WTC11 (cell line): ENCODE measurements at regions not wholly inside any gene's neighbourhood (a gene's known extent, or its start where the extent isn't known, plus 50 kb on each side); places are given as distances from the start of the nearest gene placed in this dataset.

ENCODE experiments used
- ATAC-seq: fragments of 200-7000 bp; cut with Tn5 transposase; 2 replicates; pipeline ENCODE4 v1.10.0; 2021; ENCODE audit warnings: mild to moderate bottlenecking, moderate library complexity
- CTCF ChIA-PET: fragments of 300-600 bp; sonication (Branson Sonifier 250); formaldehyde crosslinking; loops from one replicate; lab custom pipeline; 2021; ENCODE audit warnings: antibody characterized with exemption; lab: Charles Lee
- POLR2A ChIA-PET: fragments of 350-600 bp; sonication (Branson Sonifier 250); formaldehyde crosslinking; loops from one replicate; lab custom pipeline; 2021; ENCODE audit warnings: antibody characterized with exemption; lab: Charles Lee
- DNase-seq: peaks from one replicate; pipeline ENCODE4 v3.0.0; 2021; ENCODE audit warnings: low spot score
- H3K27ac Mint-ChIP-seq: 2 replicates; pipeline ENCODE4 v1.8.0; 2021; ENCODE audit warnings: mixed read lengths
- H3K27me3 Mint-ChIP-seq: 2 replicates; pipeline ENCODE4 v1.8.0; 2021; ENCODE audit warnings: low read depth, mild to moderate bottlenecking, moderate library complexity, mixed read lengths
- H3K36me3 Mint-ChIP-seq: 2 replicates; pipeline ENCODE4 v1.8.0; 2021; ENCODE audit warnings: mixed read lengths
- H3K4me1 Mint-ChIP-seq: 2 replicates; pipeline ENCODE4 v1.8.0; 2022; ENCODE audit warnings: mixed read lengths
- H3K4me3 Mint-ChIP-seq: 2 replicates; pipeline ENCODE4 v1.8.0; 2021; ENCODE audit warnings: mild to moderate bottlenecking, moderate library complexity, mixed read lengths
- H3K9me3 Mint-ChIP-seq: 2 replicates; pipeline ENCODE4 v1.8.0; 2021; ENCODE audit warnings: mixed read lengths
- CREB1 ChIP-seq: sonication (generic); formaldehyde crosslinking; IDR thresholded peaks from 2 replicates; pipeline ENCODE4 v1.8.0; 2023; ENCODE audit warnings: mild to moderate bottlenecking, missing genetic modification reagents
- EMX1 ChIP-seq: fragments of 250-450 bp; sonication (Bioruptor Pico); IDR thresholded peaks from 2 replicates; pipeline ENCODE4 v1.8.0; 2021; ENCODE audit warnings: mild to moderate bottlenecking
- FOXP1 ChIP-seq: sonication (generic); formaldehyde crosslinking; IDR thresholded peaks from 2 replicates; pipeline ENCODE4 v1.8.0; 2022; ENCODE audit warnings: missing genetic modification reagents, mild to moderate bottlenecking, moderate library complexity, borderline replicate concordance
- GABPB1 ChIP-seq: sonication (generic); formaldehyde crosslinking; IDR thresholded peaks from 2 replicates; pipeline ENCODE4 v1.8.1; 2023; ENCODE audit warnings: mild to moderate bottlenecking, missing genetic modification reagents
- IRF2 ChIP-seq: sonication (generic); formaldehyde crosslinking; IDR thresholded peaks from 2 replicates; pipeline ENCODE4 v1.8.0; 2022; ENCODE audit warnings: low read depth, missing genetic modification reagents, borderline replicate concordance
- MXD4 ChIP-seq: fragments of 250-450 bp; sonication (Bioruptor Pico); IDR thresholded peaks from 2 replicates; pipeline ENCODE4 v1.8.0; 2021; ENCODE audit warnings: mild to moderate bottlenecking, moderate library complexity, borderline replicate concordance
- NR3C1 ChIP-seq: sonication (generic); formaldehyde crosslinking; conservative IDR thresholded peaks from 2 replicates; pipeline ENCODE4 v1.8.1; 2023; ENCODE audit warnings: low read depth, mild to moderate bottlenecking, missing genetic modification reagents
- OVOL2 ChIP-seq: fragments of 250-450 bp; sonication (Bioruptor Pico); IDR thresholded peaks from 2 replicates; pipeline ENCODE4 v1.9.0; 2021; ENCODE audit warnings: mild to moderate bottlenecking, borderline replicate concordance
- SMAD3 ChIP-seq: sonication (generic); formaldehyde crosslinking; IDR thresholded peaks from 2 replicates; pipeline ENCODE4 v1.8.0; 2022; ENCODE audit warnings: missing genetic modification reagents, mild to moderate bottlenecking, borderline replicate concordance
- SMAD4 ChIP-seq: sonication (generic); formaldehyde crosslinking; IDR thresholded peaks from 2 replicates; pipeline ENCODE4 v1.8.0; 2022; ENCODE audit warnings: mild to moderate bottlenecking, missing genetic modification reagents
- SOX15 ChIP-seq: fragments of 250-450 bp; sonication (Bioruptor Pico); IDR thresholded peaks from 2 replicates; pipeline ENCODE4 v1.9.0; 2021; ENCODE audit warnings: mild to moderate bottlenecking
- TCF7 ChIP-seq: sonication (generic); formaldehyde crosslinking; IDR thresholded peaks from 2 replicates; pipeline ENCODE4 v1.8.0; 2022; ENCODE audit warnings: mild to moderate bottlenecking, low read depth, missing genetic modification reagents, moderate library complexity
- ZNF263 ChIP-seq: sonication (generic); formaldehyde crosslinking; IDR thresholded peaks from 2 replicates; pipeline ENCODE4 v1.8.1; 2022; ENCODE audit warnings: low read depth, mild to moderate bottlenecking, moderate library complexity, missing genetic modification reagents
- ZNF317 ChIP-seq: sonication (generic); formaldehyde crosslinking; IDR thresholded peaks from 2 replicates; pipeline ENCODE4 v1.8.1; 2023; ENCODE audit warnings: low read depth, mild to moderate bottlenecking, moderate library complexity, missing genetic modification reagents, borderline replicate concordance
- ZNF671 ChIP-seq: fragments of 250-450 bp; sonication (Bioruptor Pico); IDR thresholded peaks from 2 replicates; pipeline ENCODE4 v1.8.0; 2021; ENCODE audit warnings: mild to moderate bottlenecking
- TF ChIP-seq, protein P1 (sequence below): sonication (generic); formaldehyde crosslinking; IDR thresholded peaks from 2 replicates; pipeline ENCODE4 v1.8.1; 2022; ENCODE audit warnings: missing genetic modification reagents, borderline replicate concordance
- TF ChIP-seq, protein P2 (sequence below): fragments of 250-450 bp; sonication (Bioruptor Pico); IDR thresholded peaks from 2 replicates; pipeline ENCODE4 v1.8.0; 2021; ENCODE audit warnings: mild to moderate bottlenecking
- TF ChIP-seq, protein P3 (sequence below): fragments of 200-600 bp; IDR thresholded peaks from 2 replicates; pipeline ENCODE4 v1.8.0; 2022; ENCODE audit warnings: antibody characterized with exemption
- TF ChIP-seq, protein P4 (sequence below): sonication (generic); formaldehyde crosslinking; IDR thresholded peaks from 2 replicates; pipeline ENCODE4 v1.8.1; 2022; ENCODE audit warnings: mild to moderate bottlenecking, missing genetic modification reagents, moderate library complexity, borderline replicate concordance
- TF ChIP-seq, protein P5 (sequence below): fragments of 250-450 bp; sonication (Bioruptor Pico); IDR thresholded peaks from 2 replicates; pipeline ENCODE4 v1.9.0; 2021; ENCODE audit warnings: mild to moderate bottlenecking

DNA sequence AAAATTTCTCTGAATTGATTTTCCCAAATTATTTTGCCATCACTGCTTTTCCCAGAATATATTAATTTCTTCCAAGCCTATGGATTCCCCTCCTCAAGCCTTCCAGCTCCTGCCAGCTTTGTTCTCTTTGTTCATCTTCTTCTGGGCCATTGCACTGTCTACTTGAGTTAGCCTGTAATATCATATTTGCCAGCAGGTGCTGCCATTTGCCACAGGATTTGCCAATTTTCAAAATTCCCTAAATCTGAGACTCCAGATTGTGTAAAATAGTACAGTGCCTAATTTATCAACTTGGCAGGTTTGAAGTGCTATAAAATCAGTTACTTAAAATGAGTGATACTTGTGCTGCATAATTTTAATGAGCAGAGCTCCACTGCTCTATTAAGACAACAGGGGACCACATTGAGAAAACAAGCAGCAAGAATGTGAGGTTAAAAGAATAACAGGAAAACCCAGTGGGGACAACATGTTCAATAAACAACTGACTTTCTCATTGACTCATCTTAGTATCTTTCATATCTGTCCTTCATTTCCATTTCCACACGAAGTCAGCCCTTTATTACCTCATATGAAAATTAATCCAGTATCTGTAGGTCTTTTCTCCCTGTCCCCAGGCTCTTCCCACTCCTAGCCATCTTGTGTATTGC lies 84.6 kb upstream of the CCDC196 start (continued):
- no peak for TF ChIP-seq ZNF671 (CRISPR knock-in tag)
- no peak for TF ChIP-seq MXD4 (CRISPR knock-in tag)
- no peak for TF ChIP-seq OVOL2
- TF ChIP-seq TCF7 (CRISPR knock-in tag), result no peak

DNA sequence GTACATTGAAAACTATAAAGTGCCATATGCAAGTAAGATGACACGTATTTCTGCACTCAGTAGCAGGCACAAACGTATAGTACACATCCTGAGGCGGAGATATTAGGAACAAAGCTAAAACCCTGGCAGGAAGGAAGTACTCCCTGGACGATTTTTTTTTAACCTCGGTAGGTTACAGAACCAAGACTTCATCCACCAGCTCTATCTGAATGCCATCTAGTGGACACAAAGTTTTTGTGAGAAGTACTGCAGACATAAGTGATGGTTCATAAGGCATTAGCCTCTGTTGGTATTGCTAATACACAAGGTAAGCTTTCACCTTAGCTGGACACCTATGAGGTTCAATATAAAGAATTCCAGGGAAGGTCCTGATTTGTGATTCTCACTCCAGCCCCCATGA lies 83.0 kb upstream of the CCDC196 start:
- POLR2A ChIA-PET, result no interaction called here
- TF ChIP-seq, protein P1, sequence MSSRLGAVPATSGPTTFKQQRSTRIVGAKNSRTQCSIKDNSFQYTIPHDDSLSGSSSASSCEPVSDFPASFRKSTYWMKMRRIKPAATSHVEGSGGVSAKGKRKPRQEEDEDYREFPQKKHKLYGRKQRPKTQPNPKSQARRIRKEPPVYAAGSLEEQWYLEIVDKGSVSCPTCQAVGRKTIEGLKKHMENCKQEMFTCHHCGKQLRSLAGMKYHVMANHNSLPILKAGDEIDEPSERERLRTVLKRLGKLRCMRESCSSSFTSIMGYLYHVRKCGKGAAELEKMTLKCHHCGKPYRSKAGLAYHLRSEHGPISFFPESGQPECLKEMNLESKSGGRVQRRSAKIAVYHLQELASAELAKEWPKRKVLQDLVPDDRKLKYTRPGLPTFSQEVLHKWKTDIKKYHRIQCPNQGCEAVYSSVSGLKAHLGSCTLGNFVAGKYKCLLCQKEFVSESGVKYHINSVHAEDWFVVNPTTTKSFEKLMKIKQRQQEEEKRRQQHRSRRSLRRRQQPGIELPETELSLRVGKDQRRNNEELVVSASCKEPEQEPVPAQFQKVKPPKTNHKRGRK, result no peak
- peak; percentile 75 for TF ChIP-seq ZNF317 (CRISPR knock-in tag)
- Mint-ChIP-seq H3K27ac (no peak overlapping the region), H3K4me1 (peaks cover 9% of the 10 kb centered on the region), H3K27me3 (no peaks in the 10 kb centered on the region), H3K4me3 (no peak overlapping the region), H3K9me3 (no peaks in the 10 kb centered on the region), H3K36me3 (no peaks in the 10 kb centered on the region)
- ATAC-seq (peak; percentile 68), DNase-seq (no peak)
- CTCF ChIA-PET, result interaction anchor here (0.6 to 3.9 kb wide), 14 partner anchors 8 to 1239 kb away, joined by 3 to 49 read pairs (median 3); no protein-coding TSS in a partner anchor

DNA sequence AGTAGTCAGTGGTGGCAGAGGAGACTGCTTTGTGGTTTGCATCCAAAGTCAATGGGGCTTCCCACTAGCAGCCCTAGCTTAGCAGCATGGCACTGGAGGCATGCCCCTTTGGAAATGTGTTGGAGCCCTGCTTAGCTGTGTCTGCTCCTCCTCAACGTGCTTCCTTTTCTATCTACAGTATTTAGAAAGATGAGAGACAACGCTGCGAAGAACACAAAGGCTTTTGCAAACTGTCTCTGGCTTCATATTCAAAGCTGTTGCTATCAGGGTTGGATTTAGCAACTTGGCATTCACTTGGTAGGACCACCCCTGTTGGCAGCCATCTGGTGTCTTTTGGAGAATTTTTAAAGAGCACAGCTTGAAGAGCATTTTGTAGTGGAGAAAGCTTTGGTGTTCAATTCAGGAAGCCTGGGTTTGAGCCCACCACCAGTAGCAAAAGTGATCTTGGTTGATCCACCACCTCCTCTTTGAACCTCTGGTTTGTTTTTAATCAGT lies 82.1 kb upstream of the CCDC196 start:
- ATAC-seq (no peak), DNase-seq (no peak)
- Mint-ChIP-seq H3K4me3 (no peak overlapping the region), H3K36me3 (no peaks in the 10 kb centered on the region), H3K27me3 (no peaks in the 10 kb centered on the region), H3K9me3 (0 out of 2 replicates have a peak, but pooled peaks cover 4% of the 10 kb centered on the region), H3K27ac (no peak overlapping the region)
- CTCF ChIA-PET, result interaction anchor here (0.9 to 3.9 kb wide), 4 partner anchors 7 to 1240 kb away, joined by 3 to 49 read pairs (median 4); no protein-coding TSS in a partner anchor
- POLR2A ChIA-PET, result no interaction called here
- TF ChIP-seq, protein P2, sequence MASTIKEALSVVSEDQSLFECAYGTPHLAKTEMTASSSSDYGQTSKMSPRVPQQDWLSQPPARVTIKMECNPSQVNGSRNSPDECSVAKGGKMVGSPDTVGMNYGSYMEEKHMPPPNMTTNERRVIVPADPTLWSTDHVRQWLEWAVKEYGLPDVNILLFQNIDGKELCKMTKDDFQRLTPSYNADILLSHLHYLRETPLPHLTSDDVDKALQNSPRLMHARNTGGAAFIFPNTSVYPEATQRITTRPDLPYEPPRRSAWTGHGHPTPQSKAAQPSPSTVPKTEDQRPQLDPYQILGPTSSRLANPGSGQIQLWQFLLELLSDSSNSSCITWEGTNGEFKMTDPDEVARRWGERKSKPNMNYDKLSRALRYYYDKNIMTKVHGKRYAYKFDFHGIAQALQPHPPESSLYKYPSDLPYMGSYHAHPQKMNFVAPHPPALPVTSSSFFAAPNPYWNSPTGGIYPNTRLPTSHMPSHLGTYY (CRISPR knock-in tag), result no peak
- TF ChIP-seq NR3C1 (CRISPR knock-in tag), result no peak
- no peak for TF ChIP-seq EMX1 (CRISPR knock-in tag)
- TF ChIP-seq, protein P3, sequence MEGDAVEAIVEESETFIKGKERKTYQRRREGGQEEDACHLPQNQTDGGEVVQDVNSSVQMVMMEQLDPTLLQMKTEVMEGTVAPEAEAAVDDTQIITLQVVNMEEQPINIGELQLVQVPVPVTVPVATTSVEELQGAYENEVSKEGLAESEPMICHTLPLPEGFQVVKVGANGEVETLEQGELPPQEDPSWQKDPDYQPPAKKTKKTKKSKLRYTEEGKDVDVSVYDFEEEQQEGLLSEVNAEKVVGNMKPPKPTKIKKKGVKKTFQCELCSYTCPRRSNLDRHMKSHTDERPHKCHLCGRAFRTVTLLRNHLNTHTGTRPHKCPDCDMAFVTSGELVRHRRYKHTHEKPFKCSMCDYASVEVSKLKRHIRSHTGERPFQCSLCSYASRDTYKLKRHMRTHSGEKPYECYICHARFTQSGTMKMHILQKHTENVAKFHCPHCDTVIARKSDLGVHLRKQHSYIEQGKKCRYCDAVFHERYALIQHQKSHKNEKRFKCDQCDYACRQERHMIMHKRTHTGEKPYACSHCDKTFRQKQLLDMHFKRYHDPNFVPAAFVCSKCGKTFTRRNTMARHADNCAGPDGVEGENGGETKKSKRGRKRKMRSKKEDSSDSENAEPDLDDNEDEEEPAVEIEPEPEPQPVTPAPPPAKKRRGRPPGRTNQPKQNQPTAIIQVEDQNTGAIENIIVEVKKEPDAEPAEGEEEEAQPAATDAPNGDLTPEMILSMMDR, result no peak
- TF ChIP-seq GABPB1 (CRISPR knock-in tag), result no peak
- TF ChIP-seq IRF2 (CRISPR knock-in tag), result no peak
- TF ChIP-seq ZNF263, result no peak
- no peak for TF ChIP-seq CREB1
- no peak for TF ChIP-seq SMAD4 (CRISPR knock-in tag)
- no peak for TF ChIP-seq SMAD3 (CRISPR knock-in tag)
- TF ChIP-seq, protein P4, sequence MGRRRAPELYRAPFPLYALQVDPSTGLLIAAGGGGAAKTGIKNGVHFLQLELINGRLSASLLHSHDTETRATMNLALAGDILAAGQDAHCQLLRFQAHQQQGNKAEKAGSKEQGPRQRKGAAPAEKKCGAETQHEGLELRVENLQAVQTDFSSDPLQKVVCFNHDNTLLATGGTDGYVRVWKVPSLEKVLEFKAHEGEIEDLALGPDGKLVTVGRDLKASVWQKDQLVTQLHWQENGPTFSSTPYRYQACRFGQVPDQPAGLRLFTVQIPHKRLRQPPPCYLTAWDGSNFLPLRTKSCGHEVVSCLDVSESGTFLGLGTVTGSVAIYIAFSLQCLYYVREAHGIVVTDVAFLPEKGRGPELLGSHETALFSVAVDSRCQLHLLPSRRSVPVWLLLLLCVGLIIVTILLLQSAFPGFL (CRISPR knock-in tag), result no peak
- TF ChIP-seq, protein P5, sequence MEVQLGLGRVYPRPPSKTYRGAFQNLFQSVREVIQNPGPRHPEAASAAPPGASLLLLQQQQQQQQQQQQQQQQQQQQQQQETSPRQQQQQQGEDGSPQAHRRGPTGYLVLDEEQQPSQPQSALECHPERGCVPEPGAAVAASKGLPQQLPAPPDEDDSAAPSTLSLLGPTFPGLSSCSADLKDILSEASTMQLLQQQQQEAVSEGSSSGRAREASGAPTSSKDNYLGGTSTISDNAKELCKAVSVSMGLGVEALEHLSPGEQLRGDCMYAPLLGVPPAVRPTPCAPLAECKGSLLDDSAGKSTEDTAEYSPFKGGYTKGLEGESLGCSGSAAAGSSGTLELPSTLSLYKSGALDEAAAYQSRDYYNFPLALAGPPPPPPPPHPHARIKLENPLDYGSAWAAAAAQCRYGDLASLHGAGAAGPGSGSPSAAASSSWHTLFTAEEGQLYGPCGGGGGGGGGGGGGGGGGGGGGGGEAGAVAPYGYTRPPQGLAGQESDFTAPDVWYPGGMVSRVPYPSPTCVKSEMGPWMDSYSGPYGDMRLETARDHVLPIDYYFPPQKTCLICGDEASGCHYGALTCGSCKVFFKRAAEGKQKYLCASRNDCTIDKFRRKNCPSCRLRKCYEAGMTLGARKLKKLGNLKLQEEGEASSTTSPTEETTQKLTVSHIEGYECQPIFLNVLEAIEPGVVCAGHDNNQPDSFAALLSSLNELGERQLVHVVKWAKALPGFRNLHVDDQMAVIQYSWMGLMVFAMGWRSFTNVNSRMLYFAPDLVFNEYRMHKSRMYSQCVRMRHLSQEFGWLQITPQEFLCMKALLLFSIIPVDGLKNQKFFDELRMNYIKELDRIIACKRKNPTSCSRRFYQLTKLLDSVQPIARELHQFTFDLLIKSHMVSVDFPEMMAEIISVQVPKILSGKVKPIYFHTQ (CRISPR knock-in tag), result no peak
- TF ChIP-seq SOX15 (CRISPR knock-in tag), result no peak
- no peak for TF ChIP-seq TCF7 (CRISPR knock-in tag)
- TF ChIP-seq FOXP1, result no peak
- TF ChIP-seq, all 79 proteins: peak for 0
- peaks cover 9% of the 10 kb centered on the region for H3K4me1 Mint-ChIP-seq
